SK-N-SH treated with all-trans-retinoic acid at 6 μM for 48 hours (cell line): ENCODE measurements at regions not wholly inside any gene's neighbourhood (a gene's known extent, or its start where the extent isn't known, plus 50 kb on each side); places are given as distances from the start of the nearest gene placed in this dataset.

Experiments used
- ARNTL ChIP-seq: fragments of 450-650 bp; formaldehyde crosslinking; IDR thresholded peaks from 2 replicates; pipeline ENCODE4 v1.5.0; 2020; ENCODE audit warnings: low read depth, mild to moderate bottlenecking, moderate library complexity, borderline replicate concordance
- CREB5 ChIP-seq: fragments of 250-450 bp; sonication (Bioruptor Pico); IDR thresholded peaks from 2 replicates; pipeline ENCODE4 v1.5.1; 2020; ENCODE audit warnings: low read depth, mild to moderate bottlenecking, moderate library complexity
- CSDC2 ChIP-seq: fragments of 250-450 bp; sonication (Bioruptor Pico); IDR thresholded peaks from 2 replicates; pipeline ENCODE4 v1.5.0; 2020; ENCODE audit warnings: mild to moderate bottlenecking, moderate library complexity
- ESRRG ChIP-seq: fragments of 250-450 bp; sonication (Bioruptor Pico); IDR thresholded peaks from 2 replicates; pipeline ENCODE4 v1.6.1; 2021; ENCODE audit warnings: mild to moderate bottlenecking
- PPARA ChIP-seq: fragments of 250-450 bp; sonication (Bioruptor Pico); IDR thresholded peaks from 2 replicates; pipeline ENCODE4 v1.5.0; 2020; ENCODE audit warnings: mild to moderate bottlenecking, borderline replicate concordance
- RARB ChIP-seq: fragments of 250-450 bp; sonication (Bioruptor Pico); IDR thresholded peaks from 2 replicates; pipeline ENCODE4 v1.8.0; 2021; ENCODE audit warnings: mild to moderate bottlenecking, moderate library complexity
- SNAI2 ChIP-seq: fragments of 250-450 bp; sonication (Bioruptor Pico); IDR thresholded peaks from 2 replicates; pipeline ENCODE4 v1.5.0; 2020; ENCODE audit warnings: mild to moderate bottlenecking, moderate library complexity
- TSHZ2 ChIP-seq: fragments of 250-450 bp; sonication (Bioruptor Pico); IDR thresholded peaks from 2 replicates; pipeline ENCODE4 v1.5.0; 2020; ENCODE audit warnings: mild to moderate bottlenecking, moderate library complexity
- ZFP3 ChIP-seq: fragments of 250-450 bp; sonication (Bioruptor Pico); IDR thresholded peaks from 2 replicates; pipeline ENCODE4 v1.5.0; 2020; ENCODE audit warnings: mild to moderate bottlenecking, moderate library complexity
- ZNF8 ChIP-seq: fragments of 450-650 bp; formaldehyde crosslinking; IDR thresholded peaks from 2 replicates; pipeline ENCODE4 v1.5.0; 2020; ENCODE audit warnings: mild to moderate bottlenecking, moderate library complexity

GRCh38 chr11:96523656-96524055 lies 133.8 kb downstream of the JRKL start:
- TF ChIP-seq SNAI2 (CRISPR knock-in tag) (no peak), RARB (CRISPR knock-in tag) (no peak), PPARA (CRISPR knock-in tag) (no peak), ARNTL (no peak), CREB5 (no peak), ZNF8 (CRISPR knock-in tag) (no peak), ESRRG (CRISPR knock-in tag) (no peak), ZFP3 (CRISPR knock-in tag) (no peak), CSDC2 (CRISPR knock-in tag) (no peak), TSHZ2 (CRISPR knock-in tag) (no peak)
